ENCODE measurements at regions not wholly inside any gene's neighbourhood (a gene's known extent, or its start where the extent isn't known, plus 50 kb on each side); places are given as distances from the start of the nearest gene placed in this dataset.

- DNase-seq (ENCODE audit: low spot score in 2 of 2) (no peak), ATAC-seq (no peak)
- no peaks in the 10 kb centered on the region for H3K36me3 Mint-ChIP-seq
- H3K9me3 Mint-ChIP-seq: peaks cover 0 to 4% of the 10 kb centered on the region in 2 donors
- H3K27ac Mint-ChIP-seq: no peak overlapping the region
Measured at GRCh38 chr4:35734381-35735098, 509.8 kb downstream of the ARAP2 start.

GRCh38 chr4:35739308-35739707 lies 505.0 kb downstream of the ARAP2 start:
- DNase-seq (ENCODE audit: low spot score in 2 of 2): no peak
- Mint-ChIP-seq H3K27ac (no peak overlapping the region), H3K36me3 (no peaks in the 10 kb centered on the region), H3K9me3 (peaks cover 15 to 21% of the 10 kb centered on the region in 2 donors)
- ATAC-seq: no peak

- no peak for DNase-seq (ENCODE audit: low spot score in 2 of 2)
- peaks cover 10 to 16% of the 10 kb centered on the region in 2 donors for H3K9me3 Mint-ChIP-seq
- no peak overlapping the region for H3K27ac Mint-ChIP-seq
- H3K36me3 Mint-ChIP-seq: no peaks in the 10 kb centered on the region
- ATAC-seq: no peak
Measured at GRCh38 chr4:35754047-35754446, 490.3 kb downstream of the ARAP2 start.

- DNase-seq (ENCODE audit: low spot score in 2 of 2) (no peak), ATAC-seq (no peak)
- Mint-ChIP-seq H3K27ac (no peak overlapping the region), H3K9me3 (peaks cover 10 to 16% of the 10 kb centered on the region in 2 donors), H3K36me3 (no peaks in the 10 kb centered on the region)
Measured at GRCh38 chr4:35757836-35758235, 486.5 kb downstream of the ARAP2 start.

- Mint-ChIP-seq H3K9me3 (peaks cover 5 to 10% of the 10 kb centered on the region in 2 donors), H3K36me3 (no peaks in the 10 kb centered on the region), H3K27ac (no peak overlapping the region)
- no peak for ATAC-seq
- no peak for DNase-seq (ENCODE audit: low spot score in 2 of 2)
Measured at GRCh38 chr4:35760807-35761206, 483.5 kb downstream of the ARAP2 start.

GRCh38 chr4:35771571-35771970 lies 472.7 kb downstream of the ARAP2 start:
- no peaks in the 10 kb centered on the region for H3K9me3 Mint-ChIP-seq
- DNase-seq (ENCODE audit: low spot score in 2 of 2): no peak
- no peak overlapping the region for H3K27ac Mint-ChIP-seq
- ATAC-seq: no peak
- H3K36me3 Mint-ChIP-seq: no peaks in the 10 kb centered on the region

GRCh38 chr4:35772291-35772690 lies 472.0 kb downstream of the ARAP2 start:
- no peak for ATAC-seq
- H3K27ac Mint-ChIP-seq: no peak overlapping the region
- no peak for DNase-seq (ENCODE audit: low spot score in 2 of 2)
- no peaks in the 10 kb centered on the region for H3K9me3 Mint-ChIP-seq
- H3K36me3 Mint-ChIP-seq: no peaks in the 10 kb centered on the region

GRCh38 chr4:35789899-35790574 lies 454.3 kb downstream of the ARAP2 start:
- no peak overlapping the region for H3K27ac Mint-ChIP-seq

GRCh38 chr4:35793045-35793722 lies 451.1 kb downstream of the ARAP2 start:
- H3K36me3 Mint-ChIP-seq: no peaks in the 10 kb centered on the region
- no peak overlapping the region for H3K27ac Mint-ChIP-seq
- H3K9me3 Mint-ChIP-seq: peaks cover 0 to 8% of the 10 kb centered on the region in 2 donors
- DNase-seq (ENCODE audit: low spot score in 2 of 2) (no peak), ATAC-seq (no peak)

More at GRCh38 chr4:35789899-35790574, 454.3 kb downstream of the ARAP2 start:
- ATAC-seq (no peak), DNase-seq (ENCODE audit: low spot score in 2 of 2) (no peak)
- Mint-ChIP-seq H3K9me3 (peaks cover 0 to 4% of the 10 kb centered on the region in 2 donors), H3K36me3 (no peaks in the 10 kb centered on the region)

GRCh38 chr4:35793766-35794165 lies 450.5 kb downstream of the ARAP2 start:
- H3K27ac Mint-ChIP-seq: no peak overlapping the region
- no peak for ATAC-seq

GRCh38 chr4:35800669-35801068 lies 443.6 kb downstream of the ARAP2 start:
- Mint-ChIP-seq H3K27ac (no peak overlapping the region), H3K9me3 (peaks cover 0 to 4% of the 10 kb centered on the region in 2 donors), H3K36me3 (no peaks in the 10 kb centered on the region)
- DNase-seq (ENCODE audit: low spot score in 2 of 2) (no peak), ATAC-seq (no peak)

More at GRCh38 chr4:35793766-35794165, 450.5 kb downstream of the ARAP2 start:
- Mint-ChIP-seq H3K36me3 (no peaks in the 10 kb centered on the region), H3K9me3 (peaks cover 0 to 8% of the 10 kb centered on the region in 2 donors)
- DNase-seq (ENCODE audit: low spot score in 2 of 2): no peak

GRCh38 chr4:35802644-35803043 lies 441.7 kb downstream of the ARAP2 start:
- no peak for ATAC-seq
- DNase-seq (ENCODE audit: low spot score in 2 of 2): no peak
- H3K36me3 Mint-ChIP-seq: no peaks in the 10 kb centered on the region
- no peaks in the 10 kb centered on the region for H3K9me3 Mint-ChIP-seq
- no peak overlapping the region for H3K27ac Mint-ChIP-seq

- no peak overlapping the region for H3K27ac Mint-ChIP-seq
- no peaks in the 10 kb centered on the region for H3K36me3 Mint-ChIP-seq
- H3K9me3 Mint-ChIP-seq: peaks cover 0 to 3% of the 10 kb centered on the region in 2 donors
Measured at GRCh38 chr4:35818520-35818919, 425.8 kb downstream of the ARAP2 start.

GRCh38 chr4:35820003-35820402 lies 424.3 kb downstream of the ARAP2 start:
- Mint-ChIP-seq H3K27ac (no peak overlapping the region), H3K9me3 (no peaks in the 10 kb centered on the region)

More at GRCh38 chr4:35818520-35818919, 425.8 kb downstream of the ARAP2 start:
- ATAC-seq (no peak), DNase-seq (ENCODE audit: low spot score in 2 of 2) (no peak)

GRCh38 chr4:35824231-35824630 lies 420.1 kb downstream of the ARAP2 start:
- DNase-seq (ENCODE audit: low spot score in 2 of 2): no peak
- H3K27ac Mint-ChIP-seq: no peak overlapping the region
- H3K9me3 Mint-ChIP-seq: no peaks in the 10 kb centered on the region
- H3K36me3 Mint-ChIP-seq: no peaks in the 10 kb centered on the region
- ATAC-seq: no peak

More at GRCh38 chr4:35820003-35820402, 424.3 kb downstream of the ARAP2 start:
- ATAC-seq: no peak
- no peaks in the 10 kb centered on the region for H3K36me3 Mint-ChIP-seq
- DNase-seq (ENCODE audit: low spot score in 2 of 2): no peak

- DNase-seq (ENCODE audit: low spot score in 2 of 2) (no peak), ATAC-seq (no peak)
- Mint-ChIP-seq H3K27ac (no peak overlapping the region), H3K36me3 (no peaks in the 10 kb centered on the region), H3K9me3 (peaks cover 0 to 5% of the 10 kb centered on the region in 2 donors)
Measured at GRCh38 chr4:35835893-35836292, 408.4 kb downstream of the ARAP2 start.

- Mint-ChIP-seq H3K36me3 (no peaks in the 10 kb centered on the region), H3K9me3 (peaks cover 0 to 5% of the 10 kb centered on the region in 2 donors), H3K27ac (no peak overlapping the region)
- no peak for DNase-seq (ENCODE audit: low spot score in 2 of 2)
- ATAC-seq: no peak
Measured at GRCh38 chr4:35836596-35836995, 407.7 kb downstream of the ARAP2 start.

All from activated naive CD4-positive, alpha-beta T cell treated with anti-CD3 and anti-CD28 coated beads, Interleukin-2, amount 50 U/mL, for 72 hours (primary cell).